ENCODE measurements at regions not wholly inside any gene's neighbourhood (a gene's known extent, or its start where the extent isn't known, plus 50 kb on each side); places are given as distances from the start of the nearest gene placed in this dataset.

DNA sequence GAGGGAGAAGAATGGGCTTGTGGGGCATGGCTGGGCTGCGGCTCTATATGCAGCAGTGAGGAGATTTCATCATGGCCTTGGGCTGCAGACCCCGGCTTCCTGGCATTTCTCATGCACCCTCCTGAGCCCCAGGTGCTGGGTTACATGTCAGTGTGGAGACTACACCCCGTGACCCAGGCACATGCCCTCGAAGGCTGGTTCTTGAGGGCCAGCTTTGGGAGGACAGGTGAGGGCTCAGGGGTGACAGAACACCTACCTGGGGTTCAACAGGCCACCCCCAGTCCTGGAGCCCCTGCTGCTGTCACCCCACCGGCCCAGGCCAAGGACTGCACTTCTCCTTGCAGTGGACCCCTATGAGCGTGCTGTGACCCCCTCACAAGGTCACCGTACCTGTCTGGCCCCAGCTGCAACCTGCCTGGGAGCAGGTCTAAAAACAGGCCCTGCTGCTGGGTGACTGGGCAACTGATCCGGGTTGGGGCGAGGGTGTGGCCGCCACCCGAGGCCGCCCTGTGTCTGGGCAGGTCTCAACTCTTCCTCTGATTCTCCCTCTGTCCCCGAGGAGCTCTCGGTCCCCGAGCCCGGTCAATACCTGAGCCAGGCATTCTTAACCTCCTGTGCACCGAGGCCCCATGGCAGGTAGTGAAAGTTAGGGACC, 94.8 kb upstream of the OTOS start:
- H3K27ac Mint-ChIP-seq (ENCODE audit: low read depth, unreplicated experiment) = no peak overlapping the region
- H3K4me3 Mint-ChIP-seq (ENCODE audit: unreplicated experiment) = no peak overlapping the region
- H3K9me3 Mint-ChIP-seq (ENCODE audit: unreplicated experiment) = peaks cover 8% of the 10 kb centered on the region
- intact Hi-C loops (cut with micrococcal nuclease) = no loop called here
- no TSS peak for BruUV-seq (replicated peaks)
- TF ChIP-seq, protein P1, sequence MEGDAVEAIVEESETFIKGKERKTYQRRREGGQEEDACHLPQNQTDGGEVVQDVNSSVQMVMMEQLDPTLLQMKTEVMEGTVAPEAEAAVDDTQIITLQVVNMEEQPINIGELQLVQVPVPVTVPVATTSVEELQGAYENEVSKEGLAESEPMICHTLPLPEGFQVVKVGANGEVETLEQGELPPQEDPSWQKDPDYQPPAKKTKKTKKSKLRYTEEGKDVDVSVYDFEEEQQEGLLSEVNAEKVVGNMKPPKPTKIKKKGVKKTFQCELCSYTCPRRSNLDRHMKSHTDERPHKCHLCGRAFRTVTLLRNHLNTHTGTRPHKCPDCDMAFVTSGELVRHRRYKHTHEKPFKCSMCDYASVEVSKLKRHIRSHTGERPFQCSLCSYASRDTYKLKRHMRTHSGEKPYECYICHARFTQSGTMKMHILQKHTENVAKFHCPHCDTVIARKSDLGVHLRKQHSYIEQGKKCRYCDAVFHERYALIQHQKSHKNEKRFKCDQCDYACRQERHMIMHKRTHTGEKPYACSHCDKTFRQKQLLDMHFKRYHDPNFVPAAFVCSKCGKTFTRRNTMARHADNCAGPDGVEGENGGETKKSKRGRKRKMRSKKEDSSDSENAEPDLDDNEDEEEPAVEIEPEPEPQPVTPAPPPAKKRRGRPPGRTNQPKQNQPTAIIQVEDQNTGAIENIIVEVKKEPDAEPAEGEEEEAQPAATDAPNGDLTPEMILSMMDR (IDR thresholded peaks at IDR 0.05; ENCODE audit: unreplicated experiment) = no peak
- H3K36me3 Mint-ChIP-seq (ENCODE audit: insufficient read depth, unreplicated experiment) = no peaks in the 10 kb centered on the region
- H3K4me1 Mint-ChIP-seq (ENCODE audit: insufficient read depth, unreplicated experiment) = peaks cover 21% of the 10 kb centered on the region
- POLR2A ChIA-PET = interaction anchor here (1.2 to 1.8 kb wide), 2 partner anchors 20 to 201 kb away, joined by 4 to 6 read pairs; no protein-coding TSS in a partner anchor
- CTCF ChIA-PET = interaction anchor here (0.9 to 1.6 kb wide), 4 partner anchors 85 to 203 kb away, joined by 3 to 4 read pairs (median 4); no protein-coding TSS in a partner anchor
- no peak for DNase-seq (ENCODE audit: unreplicated experiment)
- H3K27me3 Mint-ChIP-seq (ENCODE audit: insufficient read depth, unreplicated experiment) = peaks cover 15% of the 10 kb centered on the region

DNA sequence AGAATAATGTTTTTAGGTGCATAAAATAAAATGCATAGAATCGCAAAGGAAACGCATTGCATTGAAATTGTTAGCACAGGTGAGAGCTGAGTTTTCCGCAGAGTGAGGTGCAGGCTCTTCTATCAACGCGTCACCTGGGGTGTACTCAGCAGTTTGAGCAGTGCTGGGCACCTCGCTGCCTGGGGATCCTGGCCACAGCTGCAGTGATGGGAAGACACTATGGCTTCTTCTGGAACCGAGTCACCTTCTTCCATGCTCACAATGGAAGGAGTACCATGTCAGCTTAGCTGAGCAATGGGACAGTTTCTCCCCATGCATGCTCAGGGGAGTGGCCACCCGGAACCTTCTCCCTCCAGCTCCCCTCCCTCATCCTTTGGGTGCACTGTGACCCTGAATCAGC, 95.4 kb upstream of the OTOS start:
- DNase-seq (ENCODE audit: unreplicated experiment) = no peak
- TF ChIP-seq, protein P1 (IDR thresholded peaks at IDR 0.05; ENCODE audit: unreplicated experiment) = no peak
- Mint-ChIP-seq H3K27me3 (ENCODE audit: insufficient read depth, unreplicated experiment) (peaks cover 15% of the 10 kb centered on the region), H3K36me3 (ENCODE audit: insufficient read depth, unreplicated experiment) (no peaks in the 10 kb centered on the region), H3K4me3 (ENCODE audit: unreplicated experiment) (no peak overlapping the region), H3K27ac (ENCODE audit: low read depth, unreplicated experiment) (peak overlapping the region; percentile 47), H3K4me1 (ENCODE audit: insufficient read depth, unreplicated experiment) (peaks cover 20% of the 10 kb centered on the region), H3K9me3 (ENCODE audit: unreplicated experiment) (peaks cover 8% of the 10 kb centered on the region)
- intact Hi-C loops (cut with micrococcal nuclease) = no loop called here
- CTCF ChIA-PET = interaction anchor here (1.6 kb wide), 1 partner anchor 203 kb away, joined by 4 read pairs; no protein-coding TSS in a partner anchor
- POLR2A ChIA-PET = interaction anchor here (1.1 to 1.8 kb wide), 3 partner anchors 20 to 200 kb away, joined by 4 to 6 read pairs (median 5); no protein-coding TSS in a partner anchor
- no TSS peak for BruUV-seq (replicated peaks)

DNA sequence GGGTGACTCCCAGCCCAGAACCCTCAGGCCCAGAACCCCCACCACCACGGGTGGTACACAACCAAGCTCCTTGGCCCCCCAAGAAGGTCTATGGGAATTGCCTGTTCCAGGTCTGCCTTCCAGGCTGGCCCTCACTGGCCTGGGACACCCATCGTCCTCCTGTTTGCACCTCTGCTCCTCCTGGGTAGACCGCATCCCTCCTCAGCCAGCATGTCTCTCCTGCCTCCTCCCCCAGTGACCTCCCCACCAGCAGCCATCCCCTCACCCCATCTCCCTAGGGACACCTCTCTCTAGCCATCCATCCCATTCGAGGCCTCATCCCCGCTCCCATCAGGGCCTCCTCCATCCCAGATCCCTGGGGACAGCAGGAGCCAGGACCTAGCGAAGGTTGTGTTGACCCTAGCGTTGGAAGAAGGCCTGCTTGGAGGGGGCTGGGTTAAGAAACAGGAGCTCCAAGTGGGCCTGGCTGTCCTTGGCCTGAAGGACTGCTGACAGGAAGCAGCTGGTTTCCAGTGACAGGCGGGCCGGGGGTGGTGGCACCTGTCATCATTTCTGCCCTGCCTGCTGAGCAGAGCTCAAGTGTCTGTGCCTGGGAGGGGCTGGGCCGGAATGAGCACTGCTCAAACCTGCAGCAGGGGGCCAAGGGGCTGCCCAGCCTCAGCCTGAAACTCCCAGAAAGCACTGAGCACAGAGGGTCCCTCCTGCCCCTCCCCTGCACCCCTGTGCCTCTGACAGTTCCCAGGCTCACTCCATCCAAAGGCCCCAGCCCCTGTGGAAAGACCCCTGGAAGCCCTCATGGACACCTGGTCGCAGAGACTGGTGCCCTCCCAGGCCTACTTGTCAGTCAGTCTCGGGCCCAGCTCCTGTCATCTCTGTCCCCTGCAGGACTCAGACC, 96.0 kb upstream of the OTOS start:
- Mint-ChIP-seq H3K27ac (ENCODE audit: low read depth, unreplicated experiment) (peak overlapping the region; percentile 47), H3K9me3 (ENCODE audit: unreplicated experiment) (peaks cover 8% of the 10 kb centered on the region), H3K36me3 (ENCODE audit: insufficient read depth, unreplicated experiment) (no peaks in the 10 kb centered on the region), H3K4me3 (ENCODE audit: unreplicated experiment) (no peak overlapping the region), H3K27me3 (ENCODE audit: insufficient read depth, unreplicated experiment) (peaks cover 15% of the 10 kb centered on the region), H3K4me1 (ENCODE audit: insufficient read depth, unreplicated experiment) (peaks cover 20% of the 10 kb centered on the region)
- ChIA-PET CTCF (interaction anchor here (1.6 kb wide), 1 partner anchor 202 kb away, joined by 4 read pairs; no protein-coding TSS in a partner anchor), POLR2A (interaction anchor here (1.1 to 1.8 kb wide), 3 partner anchors 19 to 200 kb away, joined by 4 to 6 read pairs (median 5); no protein-coding TSS in a partner anchor)
- intact Hi-C loops (cut with micrococcal nuclease) = no loop called here
- TF ChIP-seq, protein P1 (IDR thresholded peaks at IDR 0.05; ENCODE audit: unreplicated experiment) = no peak
- DNase-seq (ENCODE audit: unreplicated experiment) = no peak
- no TSS peak for BruUV-seq (replicated peaks)
